Left colon (tissue), 2 donors: ENCODE measurements at regions not wholly inside any gene's neighbourhood (a gene's known extent, or its start where the extent isn't known, plus 50 kb on each side); places are given as distances from the start of the nearest gene placed in this dataset.

ENCODE experiments used
- ATAC-seq: fragments of 200-7000 bp; cut with Tn5 transposase; one replicate; pipeline ENCODE4 v1.9.1; 2020; ENCODE audit warnings: mild to moderate bottlenecking, moderate library complexity
- DNase-seq, 2 donors: peaks; one replicate each; pipeline ENCODE4 v3.0.0-alpha.2; 2020
- intact Hi-C, 2 donors: fragments of 100-400 bp; cut with DNase I in 1 of 2; cut with micrococcal nuclease in 1 of 2; formaldehyde crosslinking; loops; one replicate each; pipeline versions ENCODE4 v1.11.2 to v1.14.0; 2022; cut with DNase I, micrococcal nuclease
- donor health status: DM: no; HTN: no; CAD: no.
- donor health status: DM: yes; HTN: yes; CAD: no.

DNA sequence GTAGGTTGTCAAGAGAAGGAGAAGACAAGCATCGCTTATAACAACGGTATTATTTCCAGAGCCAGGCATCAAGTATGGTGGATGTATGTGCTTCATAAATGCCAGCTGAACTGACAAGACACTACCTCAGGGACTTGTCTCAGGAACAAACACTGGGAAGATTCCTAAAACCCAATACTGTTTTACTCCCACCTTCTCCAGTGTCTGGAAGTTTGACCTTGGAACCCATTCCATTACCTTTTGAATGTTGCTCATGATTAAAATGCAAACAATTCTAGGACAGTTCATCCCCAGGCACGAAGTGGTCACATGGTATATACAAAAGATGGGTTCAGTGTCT is 300.1 kb downstream of the ADGB start:
- DNase-seq: no peak
- no peak for ATAC-seq
- intact Hi-C loops: no loop called here

DNA sequence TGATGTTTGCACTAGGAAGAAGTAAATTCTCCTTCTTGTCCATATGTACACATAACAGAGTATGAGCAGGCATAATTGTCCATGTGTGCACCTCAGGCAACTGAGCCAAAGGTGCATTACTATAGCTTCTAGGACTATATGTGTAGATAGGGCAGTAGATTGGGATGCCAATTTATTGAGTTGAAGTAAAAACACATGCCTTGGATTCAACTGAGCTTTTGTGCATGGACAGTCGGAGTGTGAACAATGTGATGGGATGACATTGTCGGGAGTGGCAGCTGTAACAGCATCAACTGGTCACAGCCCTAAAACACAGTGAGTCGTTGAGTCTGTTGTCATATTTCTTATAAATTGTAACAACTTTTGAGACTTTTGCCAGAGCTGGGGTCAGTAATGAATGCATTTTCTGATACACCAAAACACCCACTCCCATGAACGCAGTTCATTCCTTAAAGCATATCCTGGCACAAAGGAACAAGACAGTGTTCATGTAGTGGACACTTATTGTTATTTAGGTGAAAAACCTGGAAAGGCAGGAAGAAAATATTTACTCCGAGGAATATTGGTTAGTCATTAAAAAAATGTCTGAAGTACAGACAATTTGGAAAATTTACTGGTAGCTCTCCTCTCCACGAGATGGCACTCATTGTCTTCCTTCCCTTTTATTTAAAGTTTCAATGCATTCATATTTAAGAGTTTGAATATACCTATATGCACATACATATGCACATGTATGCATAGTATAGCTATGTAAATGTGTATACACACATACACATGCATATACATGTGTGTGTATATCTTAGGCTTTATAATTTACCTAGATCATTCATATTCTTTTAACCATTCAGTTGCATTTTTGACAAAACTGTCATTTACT is 302.0 kb upstream of the STXBP5 start:
- no peak for DNase-seq

DNA sequence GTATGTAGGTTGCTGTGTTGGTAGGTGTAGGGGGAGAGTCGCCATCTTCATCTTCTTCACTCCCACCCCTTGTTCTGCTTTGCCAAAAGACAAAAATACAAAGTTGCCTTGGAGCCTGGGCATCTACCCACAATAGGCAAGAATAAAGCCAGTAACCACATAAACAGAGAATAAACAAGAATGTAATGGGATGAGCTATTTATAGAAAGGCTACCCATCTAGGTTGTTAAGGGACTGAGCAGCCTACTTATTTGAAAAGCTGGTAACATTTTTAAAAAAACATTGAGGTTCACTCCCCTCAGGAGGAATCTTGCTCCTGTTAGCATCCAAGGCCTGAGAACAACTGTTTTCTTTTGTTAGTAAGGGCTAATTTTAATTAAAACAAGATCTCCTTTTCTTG is 301.4 kb upstream of the STXBP5 start:
- DNase-seq (no peak), ATAC-seq (no peak)
- intact Hi-C loops: no loop called here

More for the DNA sequence above, 302.0 kb upstream of the STXBP5 start:
- intact Hi-C loops: no loop called here
- ATAC-seq: no peak

- intact Hi-C loops: no loop called here
- ATAC-seq: no peak
- DNase-seq: no peak
Observed at GRCh38 chr6:146903451-146903850, 300.8 kb upstream of the STXBP5 start.

- intact Hi-C loops: no loop called here
- no peak for DNase-seq
- no peak for ATAC-seq
Observed at GRCh38 chr6:146904596-146904995, 299.6 kb upstream of the STXBP5 start.

- peak; percentile 61 for ATAC-seq
- DNase-seq: peak in 1 of 2 donors; percentile 22
- intact Hi-C loops: no loop called here
Observed at GRCh38 chr6:146905181-146905704, 299.0 kb upstream of the STXBP5 start.

- no peak for ATAC-seq
- intact Hi-C loops: no loop called here
Observed at GRCh38 chr6:146908786-146909185, 295.4 kb upstream of the STXBP5 start.

GRCh38 chr6:146909376-146909775 is 294.8 kb upstream of the STXBP5 start:
- DNase-seq (no peak), ATAC-seq (peak; percentile 73)
- intact Hi-C loops: no loop called here

More at GRCh38 chr6:146908786-146909185, 295.4 kb upstream of the STXBP5 start:
- no peak for DNase-seq

- ATAC-seq (no peak), DNase-seq (no peak)
- intact Hi-C loops: no loop called here
Observed at GRCh38 chr6:146909886-146910285, 294.3 kb upstream of the STXBP5 start.

DNA sequence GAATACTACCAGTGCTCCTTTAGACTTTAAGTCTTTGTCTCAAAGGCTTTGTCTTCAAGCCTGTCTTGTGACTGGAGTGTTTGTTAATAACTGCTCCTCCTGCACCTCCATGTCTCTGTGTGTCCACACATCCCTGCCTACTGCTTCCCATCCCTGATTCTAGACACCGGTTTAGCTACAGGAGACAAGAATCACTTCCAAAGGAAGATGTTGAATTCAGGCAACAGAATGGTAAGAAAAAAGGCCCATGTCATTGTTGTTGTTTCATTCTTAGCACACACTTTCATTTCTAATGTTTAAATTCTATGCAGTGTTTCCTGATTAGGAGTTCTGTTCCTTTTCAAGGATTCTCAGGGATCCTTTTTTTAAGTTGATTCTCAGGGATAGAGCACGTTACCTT is 293.6 kb upstream of the STXBP5 start:
- DNase-seq (no peak), ATAC-seq (no peak)
- intact Hi-C loops: no loop called here

GRCh38 chr6:146911635-146912215 is 292.5 kb upstream of the STXBP5 start:
- DNase-seq (no peak), ATAC-seq (no peak)
- intact Hi-C loops: no loop called here

DNA sequence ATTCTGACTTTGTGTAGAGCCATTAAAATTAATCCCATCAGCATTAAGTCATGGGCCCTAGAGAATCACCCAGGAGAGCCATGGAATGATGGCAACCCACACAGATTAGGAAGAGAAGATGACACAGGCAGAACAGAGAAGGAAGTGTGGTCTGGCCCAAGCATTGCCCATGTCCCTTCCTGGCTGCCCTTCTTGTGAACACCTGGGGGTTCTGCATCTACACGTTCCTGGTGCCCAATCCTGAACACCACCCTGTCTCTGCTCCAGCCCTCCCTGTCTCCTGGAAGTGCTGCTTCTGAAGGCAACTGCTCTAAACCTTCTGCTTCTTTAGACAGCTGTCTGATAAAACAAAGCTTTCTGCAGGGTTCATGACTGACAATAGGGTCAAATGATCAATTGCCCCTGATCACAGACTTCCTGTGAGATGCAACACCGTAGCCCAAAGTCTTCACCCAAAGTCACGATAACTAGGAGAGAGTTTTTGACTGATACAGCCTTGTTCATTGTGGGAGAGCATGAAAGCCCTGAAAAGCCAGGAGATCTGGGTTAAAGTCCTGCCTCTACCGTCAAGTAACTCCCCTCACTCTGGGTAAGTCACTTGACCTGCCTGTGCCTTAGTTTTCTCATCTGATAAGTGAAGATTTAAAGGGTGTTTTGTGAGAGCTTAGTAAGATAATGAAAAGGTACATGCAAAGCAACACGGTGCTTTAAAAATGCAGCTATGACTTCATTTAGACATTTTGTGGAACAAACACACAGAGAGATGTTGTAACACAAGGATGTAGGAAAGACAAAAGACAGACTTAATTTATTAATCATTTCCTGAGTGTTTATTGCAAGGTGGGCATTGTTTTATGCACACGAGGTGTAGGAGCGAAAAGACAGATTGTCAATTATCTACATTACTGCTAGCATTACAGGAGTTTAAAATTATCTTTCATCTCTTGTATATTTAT is 291.2 kb upstream of the STXBP5 start:
- ATAC-seq: no peak

DNA sequence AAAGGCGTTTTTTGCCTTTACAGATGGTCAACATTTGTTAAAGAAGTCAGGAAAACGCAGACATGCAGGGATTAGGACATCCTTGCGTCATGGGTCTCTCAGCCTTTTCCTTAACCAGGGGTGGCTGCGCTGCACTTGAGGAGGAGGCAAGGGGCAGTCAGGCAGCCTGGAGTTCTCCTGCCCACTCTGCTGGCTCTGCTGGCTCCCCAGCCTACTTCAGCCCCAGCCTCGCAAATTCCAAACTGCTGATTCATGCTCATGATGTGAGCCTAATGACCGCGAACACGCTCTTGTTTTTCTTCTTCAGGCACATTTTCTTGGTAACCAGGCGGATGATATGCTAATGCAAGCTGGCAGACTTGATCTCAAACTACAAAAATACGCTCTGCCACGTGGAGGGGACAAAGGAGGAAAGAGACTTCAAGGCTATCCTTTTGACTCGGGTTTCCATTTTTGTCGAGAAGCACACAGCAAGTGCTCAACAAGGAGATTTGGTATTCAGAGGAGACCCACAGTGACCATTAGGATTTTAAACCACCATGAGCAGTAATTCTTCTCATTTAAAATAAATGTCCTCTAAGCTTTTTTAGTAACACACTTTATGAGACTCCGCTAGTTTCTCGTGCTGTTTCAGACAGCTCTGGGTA is 290.3 kb upstream of the STXBP5 start:
- ATAC-seq (peak; percentile 19), DNase-seq (peak; percentile 18 to 37)
- intact Hi-C loops: no loop called here

More for the DNA sequence above, 291.2 kb upstream of the STXBP5 start:
- intact Hi-C loops: no loop called here
- no peak for DNase-seq

DNA sequence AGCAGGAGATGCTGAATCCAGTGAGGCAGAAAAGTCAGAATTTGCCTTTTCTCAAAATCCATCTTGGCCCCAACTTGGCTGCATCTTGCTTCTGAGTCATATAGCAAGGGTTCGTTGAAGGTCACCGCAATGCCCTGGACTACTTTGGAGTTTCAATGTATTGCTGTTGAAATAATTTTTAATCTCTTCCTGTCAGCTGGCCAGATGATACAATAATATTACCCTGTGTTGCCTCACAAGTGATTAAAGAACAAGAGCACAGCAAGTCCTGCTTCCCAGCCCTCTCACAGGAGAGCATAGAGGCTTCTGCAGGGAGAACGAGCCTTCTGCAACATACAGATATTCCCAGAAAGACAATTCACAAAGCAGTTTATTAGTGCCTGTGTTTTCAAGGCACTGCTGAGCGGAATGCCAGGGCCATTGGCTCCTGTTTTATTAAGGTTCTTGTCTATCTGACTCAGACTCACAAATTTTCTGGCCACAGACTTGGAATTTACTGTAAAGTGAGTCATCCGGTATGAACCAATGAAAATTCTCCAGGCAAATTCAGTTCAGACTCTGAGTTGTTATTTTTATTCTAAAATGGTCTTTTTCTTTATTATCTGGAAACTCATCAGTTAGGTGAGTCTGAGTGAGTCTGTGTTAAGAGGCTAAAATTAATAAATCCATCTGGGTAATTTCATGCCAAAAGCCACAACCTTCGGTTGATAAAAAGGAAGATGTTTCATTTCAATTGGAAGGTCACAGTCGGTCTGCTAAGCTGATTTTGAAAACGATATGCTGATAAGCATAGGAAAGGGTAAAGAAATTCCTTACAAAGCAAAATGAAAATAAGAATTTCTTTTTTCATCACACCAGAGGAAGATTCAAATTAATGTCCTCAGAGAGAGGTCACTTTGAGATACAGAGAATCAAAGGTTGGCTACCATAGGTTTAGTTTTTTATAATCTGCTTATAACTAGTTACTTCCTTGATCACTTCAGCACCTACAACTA is 289.4 kb upstream of the STXBP5 start:
- ATAC-seq: peak; percentile 26
- intact Hi-C loops: no loop called here
- DNase-seq: no peak

- DNase-seq (no peak), ATAC-seq (peak; percentile 46)
- intact Hi-C loops: no loop called here
Observed at GRCh38 chr6:146915671-146916127, 288.5 kb upstream of the STXBP5 start.

DNA sequence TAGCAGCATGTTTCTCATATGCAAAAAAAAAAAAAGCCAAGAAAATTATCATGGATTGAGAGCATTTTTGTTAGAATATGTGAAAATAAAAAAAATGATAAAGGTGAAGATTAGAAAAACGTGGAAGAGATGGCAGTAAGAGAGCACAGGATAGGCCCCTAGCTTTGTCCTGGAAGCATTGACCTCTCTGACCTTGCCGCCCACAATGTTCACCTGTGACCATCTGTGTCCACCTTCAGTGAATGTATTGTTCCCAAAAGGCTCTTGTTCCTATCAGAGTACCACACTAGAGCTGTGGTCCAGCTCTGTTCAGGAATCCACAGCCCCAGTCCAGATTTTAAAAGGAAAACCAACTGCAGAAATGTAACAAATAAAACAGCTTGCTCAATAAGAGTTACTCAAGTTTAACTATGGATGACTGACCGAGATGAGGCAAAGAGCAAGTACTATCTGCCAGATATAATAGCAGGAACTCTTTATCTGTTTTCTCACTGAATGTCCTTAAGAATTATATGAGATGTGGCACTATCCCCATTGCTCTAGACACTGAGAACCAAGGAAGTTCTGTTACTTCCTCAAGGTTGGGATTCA is 287.7 kb upstream of the STXBP5 start:
- DNase-seq (no peak), ATAC-seq (no peak)
- intact Hi-C loops: no loop called here

DNA sequence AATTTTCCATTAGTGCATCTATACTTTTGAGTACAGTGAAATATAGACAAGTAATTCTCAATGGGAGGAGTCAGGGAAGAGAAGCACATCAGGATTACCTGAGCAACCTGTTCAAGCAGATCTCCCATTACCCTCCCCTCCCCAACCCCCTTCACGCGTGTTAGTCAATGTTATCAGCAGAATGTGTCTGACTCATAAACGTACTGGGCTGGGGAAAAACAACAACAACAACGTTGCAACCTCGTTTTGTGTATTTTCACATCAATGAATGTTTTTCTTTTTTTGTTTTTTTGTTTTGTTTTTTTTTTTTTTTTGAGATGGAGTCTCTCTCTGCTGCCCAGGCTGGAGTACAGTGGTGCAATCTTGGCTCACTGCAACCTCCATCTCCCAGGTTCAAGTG is 287.0 kb upstream of the STXBP5 start:
- intact Hi-C loops: no loop called here
- ATAC-seq (no peak), DNase-seq (no peak)
